ENCODE measurements at regions not wholly inside any gene's neighbourhood (a gene's known extent, or its start where the extent isn't known, plus 50 kb on each side); places are given as distances from the start of the nearest gene placed in this dataset.
"Not testable (repeated sequence)": the region's sequence is repeated elsewhere in the genome, so short reads cannot be mapped to it uniquely, and the experiment has no call there.

- DNase-seq: no peak
Observed at GRCh38 chr10:111612273-111612672, 535.4 kb downstream of the ADRA2A start.

GRCh38 chr10:111634191-111634590 lies 549.4 kb downstream of the GPAM start:
- no peak for DNase-seq

- DNase-seq: no peak
Observed at GRCh38 chr10:111646021-111646420, 537.5 kb downstream of the GPAM start.

GRCh38 chr10:111648046-111648445 lies 535.5 kb downstream of the GPAM start:
- DNase-seq: no peak

GRCh38 chr10:111649080-111649479 lies 534.5 kb downstream of the GPAM start:
- DNase-seq: not testable (repeated sequence)

- no peak for DNase-seq
Observed at GRCh38 chr10:111650088-111650487, 533.5 kb downstream of the GPAM start.

GRCh38 chr10:111656066-111656465 lies 527.5 kb downstream of the GPAM start:
- no peak for DNase-seq

- no peak for DNase-seq
Observed at GRCh38 chr10:111677759-111678158, 505.8 kb downstream of the GPAM start.

GRCh38 chr10:111686796-111687195 lies 496.8 kb downstream of the GPAM start:
- no peak for DNase-seq

- DNase-seq: no peak
Observed at GRCh38 chr10:111698711-111699110, 484.9 kb downstream of the GPAM start.

GRCh38 chr10:111703986-111704385 lies 479.6 kb downstream of the GPAM start:
- DNase-seq: no peak

GRCh38 chr10:111705021-111705420 lies 478.5 kb downstream of the GPAM start:
- DNase-seq: no peak

GRCh38 chr10:111706331-111706730 lies 477.2 kb downstream of the GPAM start:
- DNase-seq: no peak

- no peak for DNase-seq
Observed at GRCh38 chr10:111707076-111707475, 476.5 kb downstream of the GPAM start.

GRCh38 chr10:111709603-111710002 lies 474.0 kb downstream of the GPAM start:
- DNase-seq: no peak

- no peak for DNase-seq
Observed at GRCh38 chr10:111716032-111716431, 467.5 kb downstream of the GPAM start.

GRCh38 chr10:111724121-111724520 lies 459.4 kb downstream of the GPAM start:
- DNase-seq: no peak

GRCh38 chr10:111725050-111725449 lies 458.5 kb downstream of the GPAM start:
- no peak for DNase-seq

GRCh38 chr10:111732166-111732785 lies 451.3 kb downstream of the GPAM start:
- DNase-seq: no peak

GRCh38 chr10:111739125-111739873 lies 444.3 kb downstream of the GPAM start:
- no peak for DNase-seq

GRCh38 chr10:111739874-111740139 lies 443.8 kb downstream of the GPAM start:
- no peak for DNase-seq

- no peak for DNase-seq
Observed at GRCh38 chr10:111745982-111746381, 437.6 kb downstream of the GPAM start.

GRCh38 chr10:111747751-111748150 lies 435.8 kb downstream of the GPAM start:
- no peak for DNase-seq

- DNase-seq: no peak
Observed at GRCh38 chr10:111748184-111748583, 435.4 kb downstream of the GPAM start.

All from bone marrow (tissue), 2 donors.